ENCODE measurements at regions not wholly inside any gene's neighbourhood (a gene's known extent, or its start where the extent isn't known, plus 50 kb on each side); places are given as distances from the start of the nearest gene placed in this dataset.

GRCh38 chr20:40591536-40591935 lies 97.5 kb downstream of the MAFB start:
- DNase-seq (ENCODE audit: extremely low spot score, insufficient read length, low read depth), result no peak
- FAIRE-seq, result no peak

GRCh38 chr20:40591119-40591518 lies 97.9 kb downstream of the MAFB start:
- no peak for FAIRE-seq

GRCh38 chr20:40589581-40589980 lies 99.5 kb downstream of the MAFB start:
- FAIRE-seq (no peak), DNase-seq (ENCODE audit: extremely low spot score, insufficient read length, low read depth) (no peak)

More at GRCh38 chr20:40591119-40591518, 97.9 kb downstream of the MAFB start:
- no peak for DNase-seq (ENCODE audit: extremely low spot score, insufficient read length, low read depth)

- DNase-seq (ENCODE audit: extremely low spot score, insufficient read length, low read depth), result no peak
- FAIRE-seq, result no peak
Measured at GRCh38 chr20:40588891-40589290, 100.1 kb downstream of the MAFB start.

GRCh38 chr20:40587038-40587437 lies 102.0 kb downstream of the MAFB start:
- DNase-seq (ENCODE audit: extremely low spot score, insufficient read length, low read depth) (no peak), FAIRE-seq (no peak)

GRCh38 chr20:40584130-40584809 lies 104.8 kb downstream of the MAFB start:
- DNase-seq (ENCODE audit: extremely low spot score, insufficient read length, low read depth), result no peak
- no peak for FAIRE-seq

GRCh38 chr20:40583636-40584035 lies 105.4 kb downstream of the MAFB start:
- FAIRE-seq, result no peak

GRCh38 chr20:40583205-40583604 lies 105.8 kb downstream of the MAFB start:
- DNase-seq (ENCODE audit: extremely low spot score, insufficient read length, low read depth) (no peak), FAIRE-seq (no peak)

More at GRCh38 chr20:40583636-40584035, 105.4 kb downstream of the MAFB start:
- no peak for DNase-seq (ENCODE audit: extremely low spot score, insufficient read length, low read depth)

GRCh38 chr20:40582531-40582930 lies 106.5 kb downstream of the MAFB start:
- FAIRE-seq, result no peak

GRCh38 chr20:40579701-40580100 lies 109.3 kb downstream of the MAFB start:
- FAIRE-seq (no peak), DNase-seq (ENCODE audit: extremely low spot score, insufficient read length, low read depth) (no peak)

More at GRCh38 chr20:40582531-40582930, 106.5 kb downstream of the MAFB start:
- DNase-seq (ENCODE audit: extremely low spot score, insufficient read length, low read depth), result no peak

- FAIRE-seq (no peak), DNase-seq (ENCODE audit: extremely low spot score, insufficient read length, low read depth) (no peak)
Measured at GRCh38 chr20:40578961-40579360, 110.1 kb downstream of the MAFB start.

GRCh38 chr20:40575851-40576250 lies 113.2 kb downstream of the MAFB start:
- FAIRE-seq (no peak), DNase-seq (ENCODE audit: extremely low spot score, insufficient read length, low read depth) (no peak)

GRCh38 chr20:40572251-40572650 lies 116.8 kb downstream of the MAFB start:
- FAIRE-seq (no peak), DNase-seq (ENCODE audit: extremely low spot score, insufficient read length, low read depth) (no peak)

- DNase-seq (ENCODE audit: extremely low spot score, insufficient read length, low read depth) (no peak), FAIRE-seq (no peak)
Measured at GRCh38 chr20:40571639-40572038, 117.4 kb downstream of the MAFB start.

GRCh38 chr20:40568200-40568599 lies 120.8 kb downstream of the MAFB start:
- FAIRE-seq (no peak), DNase-seq (ENCODE audit: extremely low spot score, insufficient read length, low read depth) (no peak)

GRCh38 chr20:40565682-40566040 lies 123.4 kb downstream of the MAFB start:
- FAIRE-seq, result no peak
- DNase-seq (ENCODE audit: extremely low spot score, insufficient read length, low read depth), result no peak

GRCh38 chr20:40565001-40565681 lies 123.9 kb downstream of the MAFB start:
- FAIRE-seq, result no peak

GRCh38 chr20:40563296-40563950 lies 125.6 kb downstream of the MAFB start:
- no peak for FAIRE-seq
- no peak for DNase-seq (ENCODE audit: extremely low spot score, insufficient read length, low read depth)

More at GRCh38 chr20:40565001-40565681, 123.9 kb downstream of the MAFB start:
- DNase-seq (ENCODE audit: extremely low spot score, insufficient read length, low read depth), result no peak

GRCh38 chr20:40562031-40562430 lies 127.0 kb downstream of the MAFB start:
- DNase-seq (ENCODE audit: extremely low spot score, insufficient read length, low read depth) (no peak), FAIRE-seq (no peak)

- DNase-seq (ENCODE audit: extremely low spot score, insufficient read length, low read depth) (no peak), FAIRE-seq (no peak)
Measured at GRCh38 chr20:40561187-40561586, 127.8 kb downstream of the MAFB start.

GRCh38 chr20:40558212-40558611 lies 130.8 kb downstream of the MAFB start:
- DNase-seq (ENCODE audit: extremely low spot score, insufficient read length, low read depth) (no peak), FAIRE-seq (no peak)

Data from GM18507 (cell line).